Endothelial cell of umbilical vein (primary cell): ENCODE measurements at regions not wholly inside any gene's neighbourhood (a gene's known extent, or its start where the extent isn't known, plus 50 kb on each side); places are given as distances from the start of the nearest gene placed in this dataset.

ENCODE experiments used
- BruUV-seq: library from RNA; stranded (reverse); fragments of 400-500 nt; replicated peaks from 2 replicates; lab custom pipeline; 2021; lab: Mats Ljungman, UMichigan
- CTCF ChIA-PET: fragments of 300-600, 350-600 bp; sonication (Branson Sonifier 250); formaldehyde crosslinking; loops from one replicate; lab custom pipeline; 2021; ENCODE audit warnings: antibody characterized with exemption, inconsistent platforms; lab: Charles Lee
- POLR2A ChIA-PET: fragments of 300-600, 350-600 bp; sonication (Branson Sonifier 250); formaldehyde crosslinking; loops from one replicate; lab custom pipeline; 2021; ENCODE audit warnings: antibody characterized with exemption, inconsistent platforms; lab: Charles Lee
- DNase-seq: peaks from one replicate; pipeline ENCODE4 v3.0.0-alpha.2; 2011; ENCODE audit warnings: low read depth, low spot score
- FAIRE-seq: peaks from 2 replicates; lab custom pipeline; 2011; peaks lifted over from hg19 to GRCh38; lab: Jason Lieb, UNC
- H2AFZ ChIP-seq: 2 replicates; pipeline ENCODE4 v1.6.0; 2012; ENCODE audit warnings: low read depth, low read length, control low read depth, inconsistent platforms
- H3K27ac ChIP-seq: 2 replicates; pipeline ENCODE4 v1.5.1; 2011; ENCODE audit warnings: low read depth, mild to moderate bottlenecking, control low read depth, low read length, moderate library complexity; ENCODE audit not compliant: insufficient read depth
- H3K27me3 ChIP-seq, 2 experiments: 2 replicates each; pipeline versions ENCODE4 v1.6.0 to v1.6.1; 2011; ENCODE audit warnings: low read length in 2 of 2, mixed read lengths in 1 of 2; ENCODE audit not compliant: control insufficient read depth in 2 of 2, insufficient read depth in 2 of 2
- H3K36me3 ChIP-seq, 2 experiments: 2 replicates in 1 of 2; 3 replicates in 1 of 2; pipeline ENCODE4 v1.5.1; 2011; ENCODE audit warnings: low read length in 2 of 2, mild to moderate bottlenecking in 1 of 2, moderate library complexity in 1 of 2; ENCODE audit not compliant: control insufficient read depth in 2 of 2, insufficient read depth in 2 of 2; ENCODE audit errors: extremely low read depth in 1 of 2
- H3K4me1 ChIP-seq: 3 replicates; pipeline ENCODE4 v1.5.1; 2011; ENCODE audit warnings: mild to moderate bottlenecking, low read length; ENCODE audit not compliant: control insufficient read depth, insufficient read depth; ENCODE audit errors: extremely low read depth
- H3K4me2 ChIP-seq: 2 replicates; pipeline ENCODE4 v1.6.1; 2011; ENCODE audit warnings: low read length, control low read depth, mixed read lengths; ENCODE audit not compliant: insufficient read depth
- H3K4me3 ChIP-seq, 3 experiments: fragments of 200-600 bp in 1 of 3; sonication (generic), shearing (Covaris generic) in 1 of 3; replicated peaks in 1 of 3; 2 replicates each; pipeline ENCODE4 v1.5.1; 2011 to 2016; ENCODE audit warnings: control low read depth in 3 of 3, low read length in 3 of 3, mild to moderate bottlenecking in 2 of 3, inconsistent platforms in 1 of 3, low read depth in 1 of 3, moderate library complexity in 1 of 3; ENCODE audit not compliant: insufficient read depth in 1 of 3
- H3K79me2 ChIP-seq: 2 replicates; pipeline ENCODE4 v1.6.0; 2012; ENCODE audit warnings: low read length, inconsistent platforms; ENCODE audit not compliant: control insufficient read depth, insufficient read depth
- H3K9ac ChIP-seq: replicated peaks from 2 replicates; pipeline ENCODE3; 2011; ENCODE audit warnings: low read length, control low read depth; ENCODE audit not compliant: insufficient read depth; ENCODE audit errors: extremely low read depth
- H3K9me1 ChIP-seq: replicated peaks from 3 replicates; pipeline ENCODE4 v1.6.0; 2011; ENCODE audit warnings: mild to moderate bottlenecking, low read length; ENCODE audit not compliant: control insufficient read depth, insufficient read depth; ENCODE audit errors: extremely low read depth
- H3K9me3 ChIP-seq: replicated peaks from 2 replicates; pipeline ENCODE4 v1.5.1; 2012; ENCODE audit warnings: low read length, inconsistent platforms; ENCODE audit not compliant: control insufficient read depth, insufficient read depth
- H4K20me1 ChIP-seq: replicated peaks from 2 replicates; pipeline ENCODE3; 2011; ENCODE audit warnings: mild to moderate bottlenecking, low read length; ENCODE audit not compliant: control insufficient read depth, insufficient read depth; ENCODE audit errors: extremely low read depth
- CTCF ChIP-seq, 2 donors: IDR thresholded peaks; 1 replicate in 1 of 2; 2 replicates in 1 of 2; pipeline ENCODE4 v1.5.1; 2011; ENCODE audit warnings: low read length in 2 of 2, mild to moderate bottlenecking in 2 of 2, moderate library complexity in 2 of 2, control low read depth in 1 of 2, inconsistent platforms in 1 of 2, low read depth in 1 of 2; ENCODE audit not compliant: insufficient read depth in 1 of 2; ENCODE audit errors: extremely low read depth in 1 of 2
- EZH2 ChIP-seq: IDR thresholded peaks from 2 replicates; pipeline ENCODE4 v1.6.1; 2012; ENCODE audit warnings: borderline replicate concordance, low read depth, mild to moderate bottlenecking, moderate library complexity, low read length, inconsistent platforms; ENCODE audit not compliant: severe bottlenecking
- FOS ChIP-seq: IDR thresholded peaks from 2 replicates; pipeline ENCODE4 v1.6.1; 2011; ENCODE audit warnings: mild to moderate bottlenecking, low read length, moderate library complexity, borderline replicate concordance; ENCODE audit not compliant: insufficient read depth
- GATA2 ChIP-seq: IDR thresholded peaks from 2 replicates; pipeline ENCODE4 v1.7.0; 2011; ENCODE audit warnings: low read depth, mild to moderate bottlenecking, moderate library complexity, mixed read lengths, low read length; ENCODE audit not compliant: insufficient read length, insufficient read depth
- JUN ChIP-seq: IDR thresholded peaks from 2 replicates; pipeline ENCODE4 v1.6.1; 2011; ENCODE audit warnings: borderline replicate concordance, low read depth; ENCODE audit not compliant: insufficient read length, insufficient read depth
- MAX ChIP-seq: IDR thresholded peaks from 2 replicates; pipeline ENCODE4 v1.6.1; 2011; ENCODE audit not compliant: insufficient read depth, insufficient read length
- MYC ChIP-seq: IDR thresholded peaks from one replicate; pipeline ENCODE4 v1.6.1; 2011; ENCODE audit warnings: mild to moderate bottlenecking, low read depth, low read length
- POLR2A ChIP-seq: IDR thresholded peaks from 2 replicates; pipeline ENCODE4 v1.6.1; 2012; ENCODE audit warnings: low read depth, mild to moderate bottlenecking, control low read depth, low read length
- POLR2AphosphoS5 ChIP-seq: IDR thresholded peaks from 2 replicates; pipeline ENCODE4 v1.6.1; 2012; ENCODE audit warnings: low read depth, mild to moderate bottlenecking, control low read depth, low read length, moderate library complexity; ENCODE audit not compliant: insufficient read depth
- dilution Hi-C: fragments of 300-500 bp; cut with MboI; formaldehyde crosslinking; loops from one replicate; pipeline ENCODE4 v1.15.0; 2019; ENCODE audit warnings: low sequenced_read_pairs; ENCODE audit not compliant: extremely low pct_ligation_motif_present
- intact Hi-C: fragments of 100-400 bp; cut with micrococcal nuclease; formaldehyde crosslinking; loops from one replicate; pipeline ENCODE4 v1.10.0; 2022

GRCh38 chr1:213929398-213929797 lies 58.4 kb upstream of the PROX1 start:
- Histone ChIP-seq H2AFZ (no peak overlapping the region), H3K4me3 (no peak overlapping the region), H3K27me3 (peaks cover 2% of the 10 kb centered on the region in 2 experiments), H4K20me1 (no peaks in the 10 kb centered on the region), H3K79me2 (no peaks in the 10 kb centered on the region), H3K9me3 (no peaks in the 10 kb centered on the region), H3K9ac (no peak overlapping the region), H3K36me3 (no peaks in the 10 kb centered on the region), H3K4me1 (no peaks in the 10 kb centered on the region), H3K4me2 (no peak overlapping the region), H3K9me1 (no peaks in the 10 kb centered on the region), H3K27ac (no peak overlapping the region)
- TF ChIP-seq EZH2 (no peak), POLR2AphosphoS5 (no peak), FOS (no peak), JUN (no peak)
- DNase-seq (no peak), FAIRE-seq (no peak)
- ChIA-PET CTCF (no interaction called here), POLR2A (no interaction called here)
- dilution Hi-C loops = no loop called here
- no TSS peak for BruUV-seq
- intact Hi-C loops = no loop called here

- CTCF ChIA-PET = interaction anchor here (1.7 kb wide), 1 partner anchor 191 kb away, joined by 6 read pairs; no protein-coding TSS in a partner anchor
- H3K4me2 ChIP-seq = no peak overlapping the region
- H2AFZ ChIP-seq = no peak overlapping the region
- no peaks in the 10 kb centered on the region for H3K9me1 ChIP-seq
- H3K79me2 ChIP-seq = no peaks in the 10 kb centered on the region
- BruUV-seq = no TSS peak
- POLR2A ChIA-PET = no interaction called here
- no peak for FAIRE-seq
- peaks cover 2 to 4% of the 10 kb centered on the region in 2 experiments for H3K27me3 ChIP-seq
- H3K4me3 ChIP-seq = no peak overlapping the region
- H3K9ac ChIP-seq = no peak overlapping the region
- intact Hi-C loops (no loop called here), dilution Hi-C loops (no loop called here)
- no peaks in the 10 kb centered on the region for H3K36me3 ChIP-seq
- H3K4me1 ChIP-seq = no peaks in the 10 kb centered on the region
- TF ChIP-seq FOS (no peak), JUN (no peak), GATA2 (no peak), MAX (no peak), MYC (no peak), POLR2AphosphoS5 (no peak), POLR2A (no peak), CTCF (IDR thresholded peaks at IDR 0.05; ENCODE audit: extremely low read depth in 1 of 2, insufficient read depth in 1 of 2, low read depth in 1 of 2, low read length in 2 of 2) (no peak), EZH2 (no peak)
- no peak overlapping the region for H3K27ac ChIP-seq
- H4K20me1 ChIP-seq = no peaks in the 10 kb centered on the region
- no peaks in the 10 kb centered on the region for H3K9me3 ChIP-seq
- DNase-seq = no peak
Observed at GRCh38 chr1:213931836-213932235, 55.9 kb upstream of the PROX1 start.
